Lower leg skin (tissue), 3 donors: ENCODE measurements at regions not wholly inside any gene's neighbourhood (a gene's known extent, or its start where the extent isn't known, plus 50 kb on each side); places are given as distances from the start of the nearest gene placed in this dataset.

Source experiments
- POLR2A ChIP-seq, 2 donors: fragments of 450-650 bp; IDR thresholded peaks; one replicate each; pipeline ENCODE4 v1.6.1; 2016 to 2017; ENCODE audit warnings: antibody characterized with exemption in 2 of 2, mild to moderate bottlenecking in 1 of 2, moderate library complexity in 1 of 2
- TF ChIP-seq, protein P1 (sequence below), 3 donors: fragments of 450-650 bp; IDR thresholded peaks; one replicate each; pipeline ENCODE4 v1.5.1; 2016; ENCODE audit warnings: antibody characterized with exemption in 3 of 3, mild to moderate bottlenecking in 3 of 3, moderate library complexity in 2 of 3

DNA sequence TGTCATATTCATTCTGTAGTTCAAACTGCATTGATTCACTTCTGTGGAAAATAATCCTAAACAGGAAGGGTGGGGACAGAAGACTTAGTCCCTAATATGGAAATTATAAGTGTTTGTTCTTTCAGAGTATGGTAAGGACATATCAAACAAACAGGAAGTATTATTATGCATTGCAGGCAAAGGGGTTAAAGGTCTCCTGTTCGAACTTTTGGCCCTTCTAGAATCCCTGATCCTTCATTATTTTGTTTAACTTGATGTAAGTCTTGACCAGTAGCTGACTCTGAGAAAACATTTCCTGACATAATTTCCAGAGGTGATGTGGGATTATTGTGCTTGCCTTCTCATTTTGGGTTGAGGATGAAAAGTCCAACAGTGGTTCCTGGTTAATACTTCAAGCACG, 215.4 kb upstream of the ADGRL2 start:
- TF ChIP-seq, protein P1, sequence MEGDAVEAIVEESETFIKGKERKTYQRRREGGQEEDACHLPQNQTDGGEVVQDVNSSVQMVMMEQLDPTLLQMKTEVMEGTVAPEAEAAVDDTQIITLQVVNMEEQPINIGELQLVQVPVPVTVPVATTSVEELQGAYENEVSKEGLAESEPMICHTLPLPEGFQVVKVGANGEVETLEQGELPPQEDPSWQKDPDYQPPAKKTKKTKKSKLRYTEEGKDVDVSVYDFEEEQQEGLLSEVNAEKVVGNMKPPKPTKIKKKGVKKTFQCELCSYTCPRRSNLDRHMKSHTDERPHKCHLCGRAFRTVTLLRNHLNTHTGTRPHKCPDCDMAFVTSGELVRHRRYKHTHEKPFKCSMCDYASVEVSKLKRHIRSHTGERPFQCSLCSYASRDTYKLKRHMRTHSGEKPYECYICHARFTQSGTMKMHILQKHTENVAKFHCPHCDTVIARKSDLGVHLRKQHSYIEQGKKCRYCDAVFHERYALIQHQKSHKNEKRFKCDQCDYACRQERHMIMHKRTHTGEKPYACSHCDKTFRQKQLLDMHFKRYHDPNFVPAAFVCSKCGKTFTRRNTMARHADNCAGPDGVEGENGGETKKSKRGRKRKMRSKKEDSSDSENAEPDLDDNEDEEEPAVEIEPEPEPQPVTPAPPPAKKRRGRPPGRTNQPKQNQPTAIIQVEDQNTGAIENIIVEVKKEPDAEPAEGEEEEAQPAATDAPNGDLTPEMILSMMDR (IDR thresholded peaks at IDR 0.05): no peak
- TF ChIP-seq POLR2A (IDR thresholded peaks at IDR 0.05): no peak
